H9 (cell line): ENCODE measurements at regions not wholly inside any gene's neighbourhood (a gene's known extent, or its start where the extent isn't known, plus 50 kb on each side); places are given as distances from the start of the nearest gene placed in this dataset.

Source experiments
- DNase-seq: peaks from one replicate; pipeline ENCODE4 v3.0.0-alpha.2; 2017
- H2AFZ ChIP-seq: one replicate; pipeline ENCODE4 v1.6.1; 2013; ENCODE audit warnings: mild to moderate bottlenecking, low read length, control low read depth, moderate library complexity
- H2AK5ac ChIP-seq: 2 replicates; pipeline ENCODE4 v1.6.1; 2013; ENCODE audit warnings: low read length, control low read depth, mixed read lengths; ENCODE audit not compliant: insufficient read length
- H2BK120ac ChIP-seq: one replicate; pipeline ENCODE4 v1.6.1; 2013; ENCODE audit warnings: low read depth, mild to moderate bottlenecking, low read length, control low read depth, inconsistent platforms; ENCODE audit not compliant: poor library complexity, severe bottlenecking
- H2BK12ac ChIP-seq: 2 replicates; pipeline ENCODE4 v1.6.1; 2013; ENCODE audit warnings: low read length, control low read depth, mixed read lengths, low read depth; ENCODE audit not compliant: insufficient read length
- H2BK15ac ChIP-seq: 2 replicates; pipeline ENCODE4 v1.6.1; 2013; ENCODE audit warnings: low read depth, low read length, control low read depth
- H2BK20ac ChIP-seq: one replicate; pipeline ENCODE4 v1.6.1; 2013; ENCODE audit warnings: low read depth, mild to moderate bottlenecking, low read length, control low read depth, inconsistent platforms; ENCODE audit not compliant: poor library complexity, severe bottlenecking
- H2BK5ac ChIP-seq: 2 replicates; pipeline ENCODE4 v1.6.1; 2013; ENCODE audit warnings: low read length, control low read depth, mixed read lengths; ENCODE audit not compliant: insufficient read length
- H3K14ac ChIP-seq: 2 replicates; pipeline ENCODE4 v1.6.1; 2013; ENCODE audit warnings: low read length, control low read depth; ENCODE audit not compliant: insufficient read depth
- H3K18ac ChIP-seq: 2 replicates; pipeline ENCODE4 v1.6.1; 2013; ENCODE audit warnings: low read depth, mild to moderate bottlenecking, mixed read lengths, low read length, control low read depth; ENCODE audit not compliant: insufficient read length
- H3K23ac ChIP-seq: 2 replicates; pipeline ENCODE4 v1.6.1; 2013; ENCODE audit warnings: low read length, control low read depth, mixed read lengths, low read depth; ENCODE audit not compliant: insufficient read length
- H3K23me2 ChIP-seq: 2 replicates; pipeline ENCODE4 v1.6.1; 2013; ENCODE audit warnings: low read depth, mild to moderate bottlenecking, mixed read lengths, low read length, control low read depth; ENCODE audit not compliant: insufficient read length, poor library complexity, severe bottlenecking
- H3K27ac ChIP-seq: 2 replicates; pipeline ENCODE4 v1.5.1; 2013; ENCODE audit warnings: low read length, control low read depth, mixed read lengths, low read depth; ENCODE audit not compliant: insufficient read length
- H3K27me3 ChIP-seq: 2 replicates; pipeline ENCODE4 v1.6.1; 2013; ENCODE audit warnings: low read length, control low read depth, inconsistent platforms; ENCODE audit not compliant: insufficient read depth
- H3K4ac ChIP-seq: 2 replicates; pipeline ENCODE4 v1.6.1; 2013; ENCODE audit warnings: low read depth, mild to moderate bottlenecking, control low read depth, inconsistent platforms, low read length, moderate library complexity
- H3K4me1 ChIP-seq: 2 replicates; pipeline ENCODE4 v1.6.1; 2013; ENCODE audit warnings: low read length, control low read depth, inconsistent platforms; ENCODE audit not compliant: insufficient read depth
- H3K4me2 ChIP-seq: 2 replicates; pipeline ENCODE4 v1.6.1; 2013; ENCODE audit warnings: low read length, control low read depth, mixed read lengths; ENCODE audit not compliant: insufficient read length, insufficient read depth
- H3K56ac ChIP-seq: 2 replicates; pipeline ENCODE4 v1.6.1; 2013; ENCODE audit warnings: low read depth, mild to moderate bottlenecking, mixed read lengths, low read length, control low read depth; ENCODE audit not compliant: insufficient read length
- H3K79me1 ChIP-seq: 2 replicates; pipeline ENCODE4 v1.6.1; 2013; ENCODE audit warnings: low read depth, mild to moderate bottlenecking, moderate library complexity, low read length, control low read depth, inconsistent platforms; ENCODE audit not compliant: insufficient read depth, poor library complexity, severe bottlenecking
- H3K79me2 ChIP-seq: 2 replicates; pipeline ENCODE4 v1.6.1; 2013; ENCODE audit warnings: low read length, control low read depth, inconsistent platforms; ENCODE audit not compliant: insufficient read depth
- H3K9ac ChIP-seq: 2 replicates; pipeline ENCODE4 v1.6.1; 2013; ENCODE audit warnings: low read length, control low read depth, mixed read lengths; ENCODE audit not compliant: insufficient read length; ENCODE audit errors: extremely low read depth
- H3K9me3 ChIP-seq: one replicate; pipeline ENCODE4 v1.6.1; 2013; ENCODE audit warnings: low read depth, low read length, inconsistent platforms; ENCODE audit not compliant: control insufficient read depth
- H3T11ph ChIP-seq: one replicate; pipeline ENCODE4 v1.6.1; 2013; ENCODE audit warnings: mild to moderate bottlenecking, low read length, control low read depth, inconsistent platforms
- H4K20me1 ChIP-seq: one replicate; pipeline ENCODE4 v1.6.1; 2013; ENCODE audit not compliant: control insufficient read depth, insufficient read length, insufficient read depth
- H4K5ac ChIP-seq: 2 replicates; pipeline ENCODE4 v1.6.1; 2013; ENCODE audit warnings: low read depth, mild to moderate bottlenecking, mixed read lengths, low read length, control low read depth; ENCODE audit not compliant: insufficient read length
- H4K8ac ChIP-seq: replicated peaks from 2 replicates; pipeline ENCODE4 v1.6.1; 2013; ENCODE audit warnings: low read length, control low read depth, mixed read lengths, low read depth; ENCODE audit not compliant: insufficient read length
- H4K91ac ChIP-seq: 2 replicates; pipeline ENCODE4 v1.6.1; 2013; ENCODE audit warnings: low read depth, mild to moderate bottlenecking, moderate library complexity, mixed read lengths, low read length, control low read depth; ENCODE audit not compliant: insufficient read length
- H3K27ac Mint-ChIP-seq, 3 experiments: 2 replicates in 2 of 3; 3 replicates in 1 of 3; pipeline ENCODE4 v1.8.0; 2020 to 2021; ENCODE audit warnings: mixed read lengths in 3 of 3, mild to moderate bottlenecking in 1 of 3, moderate library complexity in 1 of 3
- H3K27me3 Mint-ChIP-seq: 2 replicates; pipeline ENCODE4 v1.8.0; 2021; ENCODE audit warnings: low read depth, mild to moderate bottlenecking, moderate library complexity, mixed read lengths
- H3K36me3 Mint-ChIP-seq, 3 experiments: 2 replicates in 2 of 3; 3 replicates in 1 of 3; pipeline ENCODE4 v1.8.0; 2020 to 2021; ENCODE audit warnings: low read depth in 3 of 3, mixed read lengths in 3 of 3; ENCODE audit not compliant: insufficient read depth in 1 of 3
- H3K4me1 Mint-ChIP-seq, 2 experiments: 2 replicates each; pipeline ENCODE4 v1.8.0; 2020; ENCODE audit warnings: mixed read lengths in 2 of 2
- H3K4me3 Mint-ChIP-seq, 2 experiments: 2 replicates in 1 of 2; 3 replicates in 1 of 2; pipeline ENCODE4 v1.8.0; 2020 to 2021; ENCODE audit warnings: mild to moderate bottlenecking in 2 of 2, mixed read lengths in 2 of 2, moderate library complexity in 1 of 2
- H3K9me3 Mint-ChIP-seq, 2 experiments: 2 replicates in 1 of 2; 3 replicates in 1 of 2; pipeline ENCODE4 v1.8.0; 2020; ENCODE audit warnings: mild to moderate bottlenecking in 2 of 2, mixed read lengths in 2 of 2, moderate library complexity in 1 of 2
- CTCF ChIP-seq: fragments of 200-600 bp; sonication (generic); conservative IDR thresholded peaks from 3 replicates; pipeline ENCODE4 v1.8.0; 2021; ENCODE audit warnings: antibody characterized with exemption, mild to moderate bottlenecking
- WGBS: extraction: QIAGEN DNeasy Blood & Tissue Kit; methylation state at CpG from one replicate; pipeline ENCODE4 v1.1.7; 2013; ENCODE audit warnings: missing lambda C conversion rate, low lambda C conversion rate, mixed read lengths; ENCODE audit not compliant: insufficient read length; ENCODE audit errors: extremely low coverage; 5-methylcytosine and 5-hydroxymethylcytosine counted together

GRCh38 chr5:16350816-16351215, 114.8 kb downstream of the ZNF622 start:
- TF ChIP-seq CTCF = no peak
- no CpG with 5 or more reads among the region's 3 CpGs for WGBS
- no peaks in the 10 kb centered on the region for H3K79me2 ChIP-seq
- H3K4me1 ChIP-seq = no peaks in the 10 kb centered on the region
- H3K27me3 ChIP-seq = no peaks in the 10 kb centered on the region
- Mint-ChIP-seq H3K27me3 (no peaks in the 10 kb centered on the region), H3K36me3 (no peaks in the 10 kb centered on the region), H3K9me3 (peaks cover 0 to 3% of the 10 kb centered on the region in 2 experiments; a peak in 1 of 5 replicates), H3K4me3 (no peak overlapping the region), H3K27ac (no peak overlapping the region), H3K4me1 (no peaks in the 10 kb centered on the region)
- no peak overlapping the region for H3T11ph ChIP-seq
- H2BK12ac ChIP-seq = no peak overlapping the region
- H2BK120ac ChIP-seq = no peak overlapping the region
- no peaks in the 10 kb centered on the region for H3K79me1 ChIP-seq
- H4K91ac ChIP-seq = no peak overlapping the region
- H4K20me1 ChIP-seq = no peaks in the 10 kb centered on the region
- no peak overlapping the region for H3K4me2 ChIP-seq
- H4K8ac ChIP-seq = no peak overlapping the region
- no peak overlapping the region for H3K23ac ChIP-seq
- DNase-seq = no peak
- no peak overlapping the region for H3K18ac ChIP-seq
- H4K5ac ChIP-seq = no peak overlapping the region
- H2AK5ac ChIP-seq = no peak overlapping the region
- no peak overlapping the region for H3K56ac ChIP-seq
- H3K9ac ChIP-seq = no peak overlapping the region
- no peak overlapping the region for H2BK20ac ChIP-seq
- no peaks in the 10 kb centered on the region for H3K9me3 ChIP-seq
- H3K14ac ChIP-seq = no peak overlapping the region
- H3K23me2 ChIP-seq = no peaks in the 10 kb centered on the region
- H3K4ac ChIP-seq = no peak overlapping the region
- H2AFZ ChIP-seq = no peak overlapping the region
- H3K27ac ChIP-seq = no peak overlapping the region
- H2BK15ac ChIP-seq = no peak overlapping the region
- H2BK5ac ChIP-seq = no peak overlapping the region
